ENCODE measurements at regions not wholly inside any gene's neighbourhood (a gene's known extent, or its start where the extent isn't known, plus 50 kb on each side); places are given as distances from the start of the nearest gene placed in this dataset.

DNA sequence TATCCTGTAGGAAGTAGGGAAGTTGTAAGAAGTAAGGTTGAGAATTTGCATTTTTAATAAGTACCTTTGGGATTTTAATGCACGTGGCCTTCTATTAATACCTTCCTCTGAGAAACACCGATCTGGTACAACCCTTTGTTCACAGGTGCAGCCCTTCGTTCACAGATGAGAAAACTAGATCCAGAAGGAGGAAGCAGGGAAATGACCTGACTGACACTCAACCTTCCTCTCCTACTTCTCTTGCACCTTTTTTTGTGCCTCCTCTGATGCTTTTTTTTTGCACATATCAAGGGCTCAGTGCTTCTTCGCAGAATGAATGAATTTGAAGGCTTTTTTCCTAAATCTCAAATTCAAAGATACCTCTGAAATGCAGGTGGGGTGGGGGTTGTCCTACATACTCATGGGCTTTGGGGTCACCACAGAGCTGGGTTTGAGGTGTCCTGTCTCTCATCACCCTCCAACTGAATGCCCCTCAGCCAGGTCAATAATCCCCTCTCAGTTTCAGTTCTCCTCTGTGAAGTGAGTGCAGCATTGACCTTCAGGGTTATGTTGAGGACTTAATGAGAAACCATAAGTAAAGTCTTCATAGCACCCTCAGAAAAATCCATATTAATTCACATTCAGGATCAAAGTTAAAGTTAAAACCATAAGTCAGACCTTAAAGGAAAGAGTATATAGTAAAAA is 161.5 kb upstream of the CTNNB1 start:
- Histone ChIP-seq H3K4me3 (replicated peaks; ENCODE audit: insufficient read depth, low read length) (no peak overlapping the region), H3K27ac (replicated peaks) (no peak overlapping the region), H3K27me3 (ENCODE audit: insufficient read depth, poor library complexity, severe bottlenecking) (no peaks in the 10 kb centered on the region)
- no peak for DNase-seq (ENCODE audit: low read depth in 1 of 2, low spot score in 1 of 2)
- no peak for TF ChIP-seq SPI1 (IDR thresholded peaks at IDR 0.05; ENCODE audit: borderline replicate concordance, low read depth)
- TF ChIP-seq GABPA (IDR thresholded peaks at IDR 0.05; ENCODE audit: low read depth): no peak
- TF ChIP-seq POLR2AphosphoS5 (IDR thresholded peaks at IDR 0.05; ENCODE audit: low read depth): no peak
- TF ChIP-seq, protein P1, sequence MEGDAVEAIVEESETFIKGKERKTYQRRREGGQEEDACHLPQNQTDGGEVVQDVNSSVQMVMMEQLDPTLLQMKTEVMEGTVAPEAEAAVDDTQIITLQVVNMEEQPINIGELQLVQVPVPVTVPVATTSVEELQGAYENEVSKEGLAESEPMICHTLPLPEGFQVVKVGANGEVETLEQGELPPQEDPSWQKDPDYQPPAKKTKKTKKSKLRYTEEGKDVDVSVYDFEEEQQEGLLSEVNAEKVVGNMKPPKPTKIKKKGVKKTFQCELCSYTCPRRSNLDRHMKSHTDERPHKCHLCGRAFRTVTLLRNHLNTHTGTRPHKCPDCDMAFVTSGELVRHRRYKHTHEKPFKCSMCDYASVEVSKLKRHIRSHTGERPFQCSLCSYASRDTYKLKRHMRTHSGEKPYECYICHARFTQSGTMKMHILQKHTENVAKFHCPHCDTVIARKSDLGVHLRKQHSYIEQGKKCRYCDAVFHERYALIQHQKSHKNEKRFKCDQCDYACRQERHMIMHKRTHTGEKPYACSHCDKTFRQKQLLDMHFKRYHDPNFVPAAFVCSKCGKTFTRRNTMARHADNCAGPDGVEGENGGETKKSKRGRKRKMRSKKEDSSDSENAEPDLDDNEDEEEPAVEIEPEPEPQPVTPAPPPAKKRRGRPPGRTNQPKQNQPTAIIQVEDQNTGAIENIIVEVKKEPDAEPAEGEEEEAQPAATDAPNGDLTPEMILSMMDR (IDR thresholded peaks at IDR 0.05; ENCODE audit: insufficient read depth, low read length): no peak
- TF ChIP-seq, protein P2, sequence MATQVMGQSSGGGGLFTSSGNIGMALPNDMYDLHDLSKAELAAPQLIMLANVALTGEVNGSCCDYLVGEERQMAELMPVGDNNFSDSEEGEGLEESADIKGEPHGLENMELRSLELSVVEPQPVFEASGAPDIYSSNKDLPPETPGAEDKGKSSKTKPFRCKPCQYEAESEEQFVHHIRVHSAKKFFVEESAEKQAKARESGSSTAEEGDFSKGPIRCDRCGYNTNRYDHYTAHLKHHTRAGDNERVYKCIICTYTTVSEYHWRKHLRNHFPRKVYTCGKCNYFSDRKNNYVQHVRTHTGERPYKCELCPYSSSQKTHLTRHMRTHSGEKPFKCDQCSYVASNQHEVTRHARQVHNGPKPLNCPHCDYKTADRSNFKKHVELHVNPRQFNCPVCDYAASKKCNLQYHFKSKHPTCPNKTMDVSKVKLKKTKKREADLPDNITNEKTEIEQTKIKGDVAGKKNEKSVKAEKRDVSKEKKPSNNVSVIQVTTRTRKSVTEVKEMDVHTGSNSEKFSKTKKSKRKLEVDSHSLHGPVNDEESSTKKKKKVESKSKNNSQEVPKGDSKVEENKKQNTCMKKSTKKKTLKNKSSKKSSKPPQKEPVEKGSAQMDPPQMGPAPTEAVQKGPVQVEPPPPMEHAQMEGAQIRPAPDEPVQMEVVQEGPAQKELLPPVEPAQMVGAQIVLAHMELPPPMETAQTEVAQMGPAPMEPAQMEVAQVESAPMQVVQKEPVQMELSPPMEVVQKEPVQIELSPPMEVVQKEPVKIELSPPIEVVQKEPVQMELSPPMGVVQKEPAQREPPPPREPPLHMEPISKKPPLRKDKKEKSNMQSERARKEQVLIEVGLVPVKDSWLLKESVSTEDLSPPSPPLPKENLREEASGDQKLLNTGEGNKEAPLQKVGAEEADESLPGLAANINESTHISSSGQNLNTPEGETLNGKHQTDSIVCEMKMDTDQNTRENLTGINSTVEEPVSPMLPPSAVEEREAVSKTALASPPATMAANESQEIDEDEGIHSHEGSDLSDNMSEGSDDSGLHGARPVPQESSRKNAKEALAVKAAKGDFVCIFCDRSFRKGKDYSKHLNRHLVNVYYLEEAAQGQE (IDR thresholded peaks at IDR 0.05; ENCODE audit: insufficient replicate concordance, low read depth): no peak

DNA sequence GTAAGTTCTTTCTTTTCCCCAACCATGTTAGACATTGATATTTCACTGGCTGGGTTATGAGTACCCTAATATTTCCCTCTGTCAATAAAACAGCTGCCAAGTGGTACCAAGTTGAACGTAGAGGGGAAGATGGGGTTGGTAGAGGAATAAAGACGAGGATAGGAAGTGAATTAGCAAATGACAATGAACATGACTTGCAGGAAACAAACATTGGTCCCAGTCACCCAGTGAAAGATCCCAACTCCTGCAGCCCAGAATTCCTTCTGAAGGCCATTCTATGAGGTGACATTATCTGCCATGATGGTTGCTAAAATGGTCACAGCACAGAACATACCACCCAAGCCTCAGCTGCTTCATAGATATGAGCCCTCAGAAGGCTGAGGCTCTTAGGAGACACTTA is 159.0 kb upstream of the CTNNB1 start:
- Histone ChIP-seq H3K27ac (replicated peaks) (no peak overlapping the region), H3K4me3 (replicated peaks; ENCODE audit: insufficient read depth, low read length) (no peak overlapping the region), H3K27me3 (ENCODE audit: insufficient read depth, poor library complexity, severe bottlenecking) (no peaks in the 10 kb centered on the region)
- TF ChIP-seq, protein P2 (IDR thresholded peaks at IDR 0.05; ENCODE audit: insufficient replicate concordance, low read depth): no peak
- TF ChIP-seq GABPA (IDR thresholded peaks at IDR 0.05; ENCODE audit: low read depth) (no peak), SPI1 (IDR thresholded peaks at IDR 0.05; ENCODE audit: borderline replicate concordance, low read depth) (no peak), POLR2AphosphoS5 (IDR thresholded peaks at IDR 0.05; ENCODE audit: low read depth) (no peak)
- TF ChIP-seq, protein P1 (IDR thresholded peaks at IDR 0.05; ENCODE audit: insufficient read depth, low read length): no peak
- no peak for DNase-seq (ENCODE audit: low read depth in 1 of 2, low spot score in 1 of 2)

DNA sequence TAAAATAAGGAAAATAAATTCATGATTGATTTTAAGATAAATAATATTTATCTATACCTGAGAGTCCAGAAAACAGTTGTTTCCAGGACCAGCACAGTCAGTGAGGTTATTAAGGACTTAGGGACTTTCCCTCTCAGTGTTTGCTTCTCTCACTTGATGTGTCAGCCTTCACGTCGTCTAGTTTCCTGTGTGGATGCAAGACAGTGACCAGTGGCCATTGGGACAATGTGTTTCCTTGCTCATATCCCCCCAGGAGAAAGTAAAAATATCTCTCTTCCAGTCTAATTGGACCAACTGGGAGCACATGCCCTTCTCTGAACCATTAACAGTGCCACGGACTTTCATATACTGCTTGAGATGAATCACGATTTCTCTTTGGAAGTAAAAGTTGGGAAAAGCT is 157.8 kb upstream of the CTNNB1 start:
- H3K4me3 ChIP-seq (replicated peaks; ENCODE audit: insufficient read depth, low read length): no peak overlapping the region
- no peak overlapping the region for H3K27ac ChIP-seq (replicated peaks)
- H3K27me3 ChIP-seq (ENCODE audit: insufficient read depth, poor library complexity, severe bottlenecking): no peaks in the 10 kb centered on the region
- no peak for DNase-seq (ENCODE audit: low read depth in 1 of 2, low spot score in 1 of 2)
- no peak for TF ChIP-seq GABPA (IDR thresholded peaks at IDR 0.05; ENCODE audit: low read depth)
- TF ChIP-seq, protein P2 (IDR thresholded peaks at IDR 0.05; ENCODE audit: insufficient replicate concordance, low read depth): no peak
- TF ChIP-seq POLR2AphosphoS5 (IDR thresholded peaks at IDR 0.05; ENCODE audit: low read depth): no peak
- no peak for TF ChIP-seq SPI1 (IDR thresholded peaks at IDR 0.05; ENCODE audit: borderline replicate concordance, low read depth)
- TF ChIP-seq, protein P1 (IDR thresholded peaks at IDR 0.05; ENCODE audit: insufficient read depth, low read length): no peak
